Neural crest cell (in vitro differentiated cells): ENCODE measurements at regions not wholly inside any gene's neighbourhood (a gene's known extent, or its start where the extent isn't known, plus 50 kb on each side); places are given as distances from the start of the nearest gene placed in this dataset.

Source experiments
- DNase-seq: peaks from one replicate; pipeline ENCODE4 v3.0.0; 2021; ENCODE audit warnings: low read depth, mixed read lengths, low spot score
- H3K27ac Mint-ChIP-seq: one replicate; pipeline ENCODE4 v1.8.0; 2021; ENCODE audit warnings: mild to moderate bottlenecking, mixed read lengths; ENCODE audit not compliant: unreplicated experiment
- H3K27me3 Mint-ChIP-seq: 2 replicates; pipeline ENCODE4 v1.8.0; 2021; ENCODE audit warnings: low read depth, mild to moderate bottlenecking, mixed read lengths
- H3K36me3 Mint-ChIP-seq: 2 replicates; pipeline ENCODE4 v1.8.0; 2021; ENCODE audit warnings: low read depth, mild to moderate bottlenecking, mixed read lengths
- H3K4me1 Mint-ChIP-seq: 2 replicates; pipeline ENCODE4 v1.8.0; 2021; ENCODE audit warnings: mixed read lengths
- H3K4me3 Mint-ChIP-seq: one replicate; pipeline ENCODE4 v1.8.0; 2021; ENCODE audit warnings: mild to moderate bottlenecking, mixed read lengths
- H3K9me3 Mint-ChIP-seq: 2 replicates; pipeline ENCODE4 v1.8.0; 2021; ENCODE audit warnings: mixed read lengths
- TF ChIP-seq, protein P1 (sequence below): fragments of 200-600 bp; sonication (generic); conservative IDR thresholded peaks from 2 replicates; pipeline ENCODE4 v1.5.0; 2021; ENCODE audit warnings: antibody characterized with exemption, mild to moderate bottlenecking

DNA sequence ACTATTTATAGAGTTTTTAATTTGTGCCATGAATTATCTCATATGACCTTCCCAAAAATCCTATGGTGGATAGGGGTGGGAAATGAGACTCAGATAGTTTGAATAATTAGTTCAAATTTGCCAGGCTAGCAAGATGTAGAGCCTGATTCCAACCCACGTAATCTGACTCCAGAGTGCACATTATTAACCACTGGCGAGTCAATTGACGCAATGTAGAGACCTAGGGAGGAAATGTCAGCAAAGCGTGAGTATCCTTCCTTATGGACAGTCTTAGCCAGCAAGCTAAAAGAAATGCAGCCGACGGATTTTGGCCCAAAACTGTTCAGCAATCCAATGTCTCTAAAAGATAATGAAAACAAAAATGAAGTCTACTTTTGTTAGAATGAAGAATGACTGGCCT lies 193.3 kb upstream of the KRR1 start:
- TF ChIP-seq, protein P1, sequence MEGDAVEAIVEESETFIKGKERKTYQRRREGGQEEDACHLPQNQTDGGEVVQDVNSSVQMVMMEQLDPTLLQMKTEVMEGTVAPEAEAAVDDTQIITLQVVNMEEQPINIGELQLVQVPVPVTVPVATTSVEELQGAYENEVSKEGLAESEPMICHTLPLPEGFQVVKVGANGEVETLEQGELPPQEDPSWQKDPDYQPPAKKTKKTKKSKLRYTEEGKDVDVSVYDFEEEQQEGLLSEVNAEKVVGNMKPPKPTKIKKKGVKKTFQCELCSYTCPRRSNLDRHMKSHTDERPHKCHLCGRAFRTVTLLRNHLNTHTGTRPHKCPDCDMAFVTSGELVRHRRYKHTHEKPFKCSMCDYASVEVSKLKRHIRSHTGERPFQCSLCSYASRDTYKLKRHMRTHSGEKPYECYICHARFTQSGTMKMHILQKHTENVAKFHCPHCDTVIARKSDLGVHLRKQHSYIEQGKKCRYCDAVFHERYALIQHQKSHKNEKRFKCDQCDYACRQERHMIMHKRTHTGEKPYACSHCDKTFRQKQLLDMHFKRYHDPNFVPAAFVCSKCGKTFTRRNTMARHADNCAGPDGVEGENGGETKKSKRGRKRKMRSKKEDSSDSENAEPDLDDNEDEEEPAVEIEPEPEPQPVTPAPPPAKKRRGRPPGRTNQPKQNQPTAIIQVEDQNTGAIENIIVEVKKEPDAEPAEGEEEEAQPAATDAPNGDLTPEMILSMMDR: no peak
- Mint-ChIP-seq H3K4me3 (no peak overlapping the region), H3K4me1 (peaks cover 76% of the 10 kb centered on the region), H3K27me3 (no peaks in the 10 kb centered on the region), H3K27ac (peak overlapping the region; percentile 43), H3K9me3 (peaks cover 6% of the 10 kb centered on the region), H3K36me3 (no peaks in the 10 kb centered on the region)
- no peak for DNase-seq

DNA sequence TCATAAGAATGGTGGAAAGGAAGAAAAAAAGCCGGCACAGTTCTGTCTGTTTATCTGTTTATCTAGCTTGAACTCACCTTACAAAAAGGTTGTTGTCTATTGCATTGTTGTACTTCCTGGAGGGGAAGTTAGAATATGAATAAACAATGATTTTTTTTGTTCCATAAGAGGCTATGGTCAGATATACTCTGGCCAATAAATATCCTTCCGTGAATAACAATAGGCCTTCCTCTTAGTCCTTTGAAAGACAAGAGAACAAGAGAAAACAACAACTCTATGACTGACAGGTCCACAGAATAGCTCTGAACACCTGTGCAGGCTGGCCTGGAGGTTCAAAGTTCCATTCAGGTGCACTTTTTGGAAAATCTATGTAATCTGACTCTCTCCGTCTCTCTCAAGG lies 192.8 kb upstream of the KRR1 start:
- Mint-ChIP-seq H3K4me1 (peaks cover 74% of the 10 kb centered on the region), H3K9me3 (peaks cover 7% of the 10 kb centered on the region), H3K27ac (peak overlapping the region; percentile 31), H3K27me3 (no peaks in the 10 kb centered on the region), H3K36me3 (no peaks in the 10 kb centered on the region), H3K4me3 (no peak overlapping the region)
- DNase-seq: no peak
- TF ChIP-seq, protein P1: no peak

DNA sequence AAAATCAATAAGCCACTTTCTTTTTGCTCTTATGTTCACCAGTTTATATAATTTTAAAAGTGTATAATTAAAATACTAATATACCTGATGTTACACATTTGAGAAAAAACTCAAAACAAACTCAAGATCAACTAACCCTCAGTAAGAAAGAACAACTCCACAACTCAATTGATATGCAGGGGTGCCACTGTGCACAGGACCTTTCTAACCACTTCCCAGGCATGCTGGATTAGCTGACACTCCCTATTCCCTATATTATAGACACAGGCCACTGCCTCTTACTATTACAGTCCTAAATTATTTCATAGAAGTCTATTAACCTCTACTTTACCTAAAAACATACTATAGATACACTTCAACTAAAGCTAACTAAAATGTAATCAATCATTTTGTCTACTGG lies 191.7 kb upstream of the KRR1 start:
- Mint-ChIP-seq H3K36me3 (no peaks in the 10 kb centered on the region), H3K27me3 (no peaks in the 10 kb centered on the region), H3K4me3 (peak overlapping the region; percentile 3), H3K27ac (no peak overlapping the region), H3K9me3 (peaks cover 7% of the 10 kb centered on the region), H3K4me1 (peaks cover 67% of the 10 kb centered on the region)
- TF ChIP-seq, protein P1: no peak
- no peak for DNase-seq

DNA sequence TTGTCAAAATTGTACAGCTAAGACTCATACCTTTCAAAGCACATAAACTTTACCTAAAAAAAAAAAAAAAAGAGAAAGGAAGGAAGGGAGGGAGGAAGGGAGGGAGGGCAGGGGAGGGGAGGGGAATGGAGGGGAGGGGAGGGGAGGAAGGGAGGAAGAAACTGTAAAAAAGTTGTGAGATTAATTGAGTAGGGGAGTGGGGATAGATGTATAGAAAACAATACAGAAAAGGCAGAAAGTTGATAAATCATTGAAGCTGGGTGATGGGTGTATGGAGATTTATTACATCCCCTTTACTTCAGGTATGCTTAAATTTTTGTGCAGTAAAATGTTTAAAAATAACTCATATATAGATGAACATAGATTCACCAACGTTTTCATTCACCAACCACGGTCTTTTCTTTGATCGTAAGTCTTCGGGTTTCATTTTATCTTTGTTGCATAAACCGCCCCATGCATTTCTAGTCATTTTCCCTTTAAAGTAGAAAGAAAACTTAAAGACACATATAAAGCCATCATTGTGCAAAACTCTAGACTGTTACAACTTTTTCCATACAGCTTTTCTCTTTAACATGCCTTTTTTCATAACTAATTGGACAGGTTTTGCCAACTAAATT lies 191.2 kb upstream of the KRR1 start:
- no peaks in the 10 kb centered on the region for H3K27me3 Mint-ChIP-seq
- H3K4me1 Mint-ChIP-seq: peaks cover 65% of the 10 kb centered on the region
- no peak overlapping the region for H3K27ac Mint-ChIP-seq
- H3K9me3 Mint-ChIP-seq: peaks cover 6% of the 10 kb centered on the region
- DNase-seq: no peak
- TF ChIP-seq, protein P1: no peak
- no peaks in the 10 kb centered on the region for H3K36me3 Mint-ChIP-seq
- H3K4me3 Mint-ChIP-seq: no peak overlapping the region

DNA sequence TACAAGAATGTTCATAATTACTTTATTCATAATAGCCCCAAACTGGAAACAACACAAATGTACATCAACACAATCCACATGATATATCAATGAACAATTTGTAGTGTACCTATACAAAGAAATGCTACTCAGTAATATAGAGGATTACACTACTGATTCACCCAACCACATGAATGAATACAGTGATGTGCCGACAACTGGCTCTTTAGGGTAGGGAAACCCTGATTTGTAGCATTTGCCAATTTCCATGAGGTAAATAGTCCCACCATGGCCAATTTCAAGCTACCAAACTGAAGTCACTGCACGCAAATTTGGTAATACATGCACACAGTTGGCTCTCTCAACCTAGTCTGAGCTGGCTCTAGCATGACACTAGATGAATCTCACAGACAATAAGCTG lies 190.4 kb upstream of the KRR1 start:
- Mint-ChIP-seq H3K36me3 (no peaks in the 10 kb centered on the region), H3K4me1 (peaks cover 61% of the 10 kb centered on the region), H3K27ac (no peak overlapping the region), H3K9me3 (peaks cover 4% of the 10 kb centered on the region), H3K27me3 (no peaks in the 10 kb centered on the region), H3K4me3 (no peak overlapping the region)
- TF ChIP-seq, protein P1: no peak
- no peak for DNase-seq
